SU-DHL-6 (cell line): ENCODE measurements at regions not wholly inside any gene's neighbourhood (a gene's known extent, or its start where the extent isn't known, plus 50 kb on each side); places are given as distances from the start of the nearest gene placed in this dataset.

Experiments used
- H2AFZ ChIP-seq: fragments of 200-600 bp; sonication (generic); 2 replicates; pipeline ENCODE4 v1.6.1; 2014; ENCODE audit warnings: low read depth, mild to moderate bottlenecking, moderate library complexity, mixed read lengths, antibody characterized with exemption, low read length; ENCODE audit not compliant: severe bottlenecking
- H3F3A ChIP-seq: fragments of 200-600 bp; shearing (Covaris generic); 2 replicates; pipeline ENCODE4 v1.6.0; 2016; ENCODE audit warnings: antibody characterized with exemption, mild to moderate bottlenecking; ENCODE audit not compliant: insufficient read depth
- H3K27ac ChIP-seq: fragments of 200-600 bp; sonication (generic); 2 replicates; pipeline ENCODE4 v1.5.1; 2016; ENCODE audit warnings: low read depth, mild to moderate bottlenecking, low read length, moderate library complexity, mixed read lengths
- H3K27me3 ChIP-seq: fragments of 200-600 bp; sonication (generic), shearing (Covaris generic); 2 replicates; pipeline ENCODE4 v1.6.0; 2014; ENCODE audit warnings: mild to moderate bottlenecking, low read length
- H3K36me3 ChIP-seq: fragments of 200-600 bp; sonication (generic); 2 replicates; pipeline ENCODE4 v1.6.1; 2014; ENCODE audit warnings: mild to moderate bottlenecking, low read length, mixed read lengths
- H3K4me2 ChIP-seq: fragments of 300-600, 200-600 bp; shearing (Covaris generic), sonication (generic); 2 replicates; pipeline ENCODE4 v1.6.0; 2014; ENCODE audit warnings: low read length, low read depth, mild to moderate bottlenecking; ENCODE audit not compliant: poor library complexity, severe bottlenecking
- H3K4me3 ChIP-seq: fragments of 200-600 bp; sonication (generic); 2 replicates; pipeline ENCODE4 v1.5.1; 2014; ENCODE audit warnings: antibody characterized with exemption, low read length, mild to moderate bottlenecking, mixed read lengths; ENCODE audit not compliant: insufficient read depth, poor library complexity, severe bottlenecking
- H3K79me2 ChIP-seq: fragments of 200-600 bp; sonication (generic); 2 replicates; pipeline ENCODE4 v1.6.1; 2014; ENCODE audit warnings: mild to moderate bottlenecking, low read length, moderate library complexity; ENCODE audit not compliant: insufficient read depth
- H3K9ac ChIP-seq: fragments of 200-600 bp; sonication (generic); 2 replicates; pipeline ENCODE4 v1.7.0; 2014; ENCODE audit warnings: mild to moderate bottlenecking, low read length
- H3K9me2 ChIP-seq: fragments of 200-600 bp; sonication (generic); replicated peaks from 2 replicates; pipeline ENCODE4 v1.6.1; 2014; ENCODE audit warnings: low read length; ENCODE audit not compliant: insufficient read depth
- H3K9me3 ChIP-seq: fragments of 200-600 bp; sonication (generic); 2 replicates; pipeline ENCODE4 v1.6.1; 2014; ENCODE audit warnings: low read length, mixed read lengths; ENCODE audit not compliant: insufficient read depth
- H4K20me1 ChIP-seq: fragments of 200-600 bp; sonication (generic); 2 replicates; pipeline ENCODE4 v1.6.1; 2014; ENCODE audit warnings: low read depth, mild to moderate bottlenecking, antibody characterized with exemption, low read length, moderate library complexity, mixed read lengths
- CTCF ChIP-seq: fragments of 200-600 bp; sonication (generic); IDR thresholded peaks from one replicate; pipeline ENCODE4 v1.5.1; 2017; ENCODE audit warnings: antibody characterized with exemption, mild to moderate bottlenecking, low read length, moderate library complexity; ENCODE audit not compliant: insufficient read depth, poor library complexity, severe bottlenecking
- EZH2phosphoT487 ChIP-seq: fragments of 200-600 bp; sonication (generic), shearing (Covaris generic); conservative IDR thresholded peaks from 2 replicates; pipeline ENCODE4 v1.6.1; 2018; ENCODE audit warnings: mild to moderate bottlenecking, antibody characterized with exemption, low read length, moderate library complexity, mixed read lengths

- H3K27me3 ChIP-seq, result no peaks in the 10 kb centered on the region
- H3K27ac ChIP-seq, result no peak overlapping the region
- H3K36me3 ChIP-seq, result no peaks in the 10 kb centered on the region
- no peak overlapping the region for H2AFZ ChIP-seq
- H3K9ac ChIP-seq, result no peak overlapping the region
- H3K4me2 ChIP-seq, result no peak overlapping the region
- no peaks in the 10 kb centered on the region for H4K20me1 ChIP-seq
- no peaks in the 10 kb centered on the region for H3K9me2 ChIP-seq
- H3K9me3 ChIP-seq, result no peaks in the 10 kb centered on the region
- no peak overlapping the region for H3K4me3 ChIP-seq
- H3F3A ChIP-seq, result no peaks in the 10 kb centered on the region
- H3K79me2 ChIP-seq, result no peaks in the 10 kb centered on the region
- TF ChIP-seq CTCF, result no peak
- no peak for TF ChIP-seq EZH2phosphoT487
Measured at GRCh38 chr17:33506889-33507650, 214.0 kb upstream of the ASIC2 start.

GRCh38 chr17:33508215-33508614 lies 215.1 kb upstream of the ASIC2 start:
- no peaks in the 10 kb centered on the region for H3F3A ChIP-seq
- H3K4me2 ChIP-seq, result no peak overlapping the region
- H3K9me2 ChIP-seq, result no peaks in the 10 kb centered on the region
- H3K9me3 ChIP-seq, result no peaks in the 10 kb centered on the region
- H3K9ac ChIP-seq, result no peak overlapping the region
- H3K4me3 ChIP-seq, result no peak overlapping the region
- no peak overlapping the region for H3K27ac ChIP-seq
- no peaks in the 10 kb centered on the region for H3K36me3 ChIP-seq
- no peak overlapping the region for H2AFZ ChIP-seq
- TF ChIP-seq CTCF, result no peak
- no peak for TF ChIP-seq EZH2phosphoT487
- no peaks in the 10 kb centered on the region for H4K20me1 ChIP-seq
- H3K79me2 ChIP-seq, result no peaks in the 10 kb centered on the region
- no peaks in the 10 kb centered on the region for H3K27me3 ChIP-seq

GRCh38 chr17:33509331-33509730 lies 216.2 kb upstream of the ASIC2 start:
- H2AFZ ChIP-seq, result no peak overlapping the region
- H3K36me3 ChIP-seq, result no peaks in the 10 kb centered on the region
- H3K9me2 ChIP-seq, result no peaks in the 10 kb centered on the region
- TF ChIP-seq CTCF (no peak), EZH2phosphoT487 (no peak)
- no peak overlapping the region for H3K9ac ChIP-seq
- no peak overlapping the region for H3K4me2 ChIP-seq
- H3K4me3 ChIP-seq, result no peak overlapping the region
- H3K9me3 ChIP-seq, result no peaks in the 10 kb centered on the region
- H3F3A ChIP-seq, result no peaks in the 10 kb centered on the region
- H3K27ac ChIP-seq, result no peak overlapping the region
- H3K79me2 ChIP-seq, result no peaks in the 10 kb centered on the region
- H3K27me3 ChIP-seq, result no peaks in the 10 kb centered on the region
- H4K20me1 ChIP-seq, result no peaks in the 10 kb centered on the region
